Activated CD8-positive, alpha-beta memory T cell treated with anti-CD3 and anti-CD28 coated beads for 24 hours (primary cell): ENCODE measurements at regions not wholly inside any gene's neighbourhood (a gene's known extent, or its start where the extent isn't known, plus 50 kb on each side); places are given as distances from the start of the nearest gene placed in this dataset.

Experiments used
- DNase-seq: peaks from one replicate; pipeline ENCODE4 v3.0.0-alpha.2; 2020

- no peak for DNase-seq
Observed at GRCh38 chr5:110085826-110086225, 396.1 kb downstream of the MAN2A1 start.

GRCh38 chr5:110086658-110087388 is 397.1 kb downstream of the MAN2A1 start:
- no peak for DNase-seq

- DNase-seq = no peak
Observed at GRCh38 chr5:110087829-110088228, 398.1 kb downstream of the MAN2A1 start.

GRCh38 chr5:110088676-110089436 is 399.1 kb downstream of the MAN2A1 start:
- DNase-seq = no peak

GRCh38 chr5:110092955-110093785 is 403.4 kb downstream of the MAN2A1 start:
- no peak for DNase-seq

GRCh38 chr5:110094109-110094508 is 404.4 kb downstream of the MAN2A1 start:
- no peak for DNase-seq

GRCh38 chr5:110094548-110094947 is 404.8 kb downstream of the MAN2A1 start:
- DNase-seq = no peak

- DNase-seq = no peak
Observed at GRCh38 chr5:110096419-110096818, 406.7 kb downstream of the MAN2A1 start.

- no peak for DNase-seq
Observed at GRCh38 chr5:110099572-110099971, 409.8 kb downstream of the MAN2A1 start.

- no peak for DNase-seq
Observed at GRCh38 chr5:110103081-110103480, 413.4 kb downstream of the MAN2A1 start.

- DNase-seq = no peak
Observed at GRCh38 chr5:110104060-110104725, 414.5 kb downstream of the MAN2A1 start.

- no peak for DNase-seq
Observed at GRCh38 chr5:110104726-110105669, 415.3 kb downstream of the MAN2A1 start.

GRCh38 chr5:110105692-110106091 is 416.0 kb downstream of the MAN2A1 start:
- no peak for DNase-seq

- DNase-seq = no peak
Observed at GRCh38 chr5:110106750-110107149, 417.0 kb downstream of the MAN2A1 start.

- DNase-seq = no peak
Observed at GRCh38 chr5:110108520-110108919, 418.8 kb downstream of the MAN2A1 start.

GRCh38 chr5:110109667-110110066 is 419.9 kb downstream of the MAN2A1 start:
- no peak for DNase-seq

GRCh38 chr5:110112348-110112747 is 422.6 kb downstream of the MAN2A1 start:
- no peak for DNase-seq

- no peak for DNase-seq
Observed at GRCh38 chr5:110115503-110115902, 425.8 kb downstream of the MAN2A1 start.

GRCh38 chr5:110116539-110116938 is 426.8 kb downstream of the MAN2A1 start:
- no peak for DNase-seq

GRCh38 chr5:110134963-110135935 is 445.5 kb downstream of the MAN2A1 start:
- DNase-seq = no peak
